HepG2 (cell line): ENCODE measurements at regions not wholly inside any gene's neighbourhood (a gene's known extent, or its start where the extent isn't known, plus 50 kb on each side); places are given as distances from the start of the nearest gene placed in this dataset.

Experiments used
- ATAC-seq: fragments of 200-7000 bp; cut with Tn5 transposase; 3 replicates; pipeline ENCODE4 v1.9.1; 2020; ENCODE audit warnings: mild to moderate bottlenecking, moderate library complexity
- BruUV-seq: library from RNA; stranded (reverse); fragments of 400-500 nt; replicated peaks from 2 replicates; lab custom pipeline; 2021; lab: Mats Ljungman, UMichigan
- CTCF ChIA-PET: fragments of 300-600 bp; formaldehyde crosslinking; extraction: SDS; loops from one replicate; lab custom pipeline; 2021; ENCODE audit warnings: low total read pairs, inconsistent platforms, low intra/inter-chr PET ratio; lab: Yijun Ruan, JAX
- POLR2A ChIA-PET: fragments of 350-600 bp; sonication (Branson Sonifier 250); formaldehyde crosslinking; loops from one replicate; lab custom pipeline; 2020; ENCODE audit warnings: antibody characterized with exemption, inconsistent platforms; lab: Yijun Ruan, JAX
- DNase-seq: peaks from one replicate; pipeline ENCODE4 v3.0.0-alpha.2; 2015; ENCODE audit warnings: low spot score
- FAIRE-seq: peaks from 3 replicates; lab custom pipeline; 2011; peaks lifted over from hg19 to GRCh38; lab: Jason Lieb, UNC
- H2AFZ ChIP-seq: one replicate; pipeline ENCODE4 v1.6.1; 2011; ENCODE audit warnings: low read length, inconsistent platforms
- H3K27ac ChIP-seq: fragments of 300-600 bp; 3 replicates; pipeline ENCODE4 v1.8.0; 2011; ENCODE audit warnings: mixed run types, mild to moderate bottlenecking, mixed read lengths, low read length, inconsistent platforms; ENCODE audit not compliant: insufficient read depth; ENCODE audit errors: extremely low read length
- H3K27me3 ChIP-seq, 2 experiments: fragments of 200-600 bp in 1 of 2; 2 replicates in 1 of 2; 3 replicates in 1 of 2; pipeline versions ENCODE4 v1.6.0 to v1.8.0; 2011; ENCODE audit warnings: low read length in 2 of 2, mild to moderate bottlenecking in 2 of 2, moderate library complexity in 2 of 2, inconsistent platforms in 1 of 2; ENCODE audit not compliant: insufficient read depth in 2 of 2, control insufficient read depth in 1 of 2
- H3K36me3 ChIP-seq, 2 experiments: fragments of 200-600 bp in 1 of 2; replicated peaks in 1 of 2; 2 replicates in 1 of 2; 3 replicates in 1 of 2; pipeline versions ENCODE4 v1.5.1 to v1.8.0; 2011; ENCODE audit warnings: low read length in 2 of 2, inconsistent platforms in 1 of 2; ENCODE audit not compliant: insufficient read depth in 2 of 2, control insufficient read depth in 1 of 2
- H3K4me1 ChIP-seq: 2 replicates; pipeline ENCODE4 v1.5.1; 2012; ENCODE audit warnings: low read length, inconsistent platforms; ENCODE audit not compliant: insufficient read depth
- H3K4me2 ChIP-seq: 2 replicates; pipeline ENCODE4 v1.6.0; 2011; ENCODE audit warnings: low read depth, low read length, inconsistent platforms
- H3K4me3 ChIP-seq, 3 experiments: fragments of 200-600 bp in 1 of 3; sonication (generic), shearing (Covaris generic) in 1 of 3; replicated peaks in 1 of 3; 2 replicates each; pipeline ENCODE4 v1.5.1; 2011 to 2016; ENCODE audit warnings: low read length in 3 of 3, inconsistent platforms in 2 of 3, low read depth in 2 of 3, mild to moderate bottlenecking in 2 of 3, control low read depth in 1 of 3, mixed read lengths in 1 of 3; ENCODE audit not compliant: insufficient read depth in 1 of 3
- H3K79me2 ChIP-seq: one replicate; pipeline ENCODE4 v1.6.1; 2011; ENCODE audit warnings: low read length, inconsistent platforms; ENCODE audit not compliant: insufficient read depth
- H3K9ac ChIP-seq: 2 replicates; pipeline ENCODE4 v1.6.0; 2011; ENCODE audit warnings: mild to moderate bottlenecking, low read depth, low read length, inconsistent platforms; ENCODE audit not compliant: insufficient read depth
- H3K9me3 ChIP-seq: 2 replicates; pipeline ENCODE4 v1.5.1; 2012; ENCODE audit warnings: mild to moderate bottlenecking, low read length
- H4K20me1 ChIP-seq: 2 replicates; pipeline ENCODE4 v1.6.0; 2011; ENCODE audit warnings: inconsistent platforms, mild to moderate bottlenecking, low read length, moderate library complexity; ENCODE audit not compliant: insufficient read depth
- HDAC1 ChIP-seq: sonication (generic); formaldehyde crosslinking; IDR thresholded peaks from 2 replicates; pipeline ENCODE4 v1.5.1; 2020; ENCODE audit warnings: mild to moderate bottlenecking, missing genetic modification reagents
- SOX6 ChIP-seq, 2 experiments: fragments of 450-650 bp in 1 of 2; sonication (generic) in 1 of 2; formaldehyde crosslinking in 1 of 2; IDR thresholded peaks; 2 replicates each; pipeline versions ENCODE4 v1.4.0 to v1.6.1; 2017 to 2020; ENCODE audit warnings: antibody characterized with exemption in 1 of 2, mild to moderate bottlenecking in 1 of 2, missing genetic modification reagents in 1 of 2
- SP2 ChIP-seq: sonication (generic); formaldehyde crosslinking; IDR thresholded peaks from 2 replicates; pipeline ENCODE4 v1.5.1; 2020; ENCODE audit warnings: mild to moderate bottlenecking, missing genetic modification reagents
- ZNF136 ChIP-seq: sonication (generic); formaldehyde crosslinking; IDR thresholded peaks from 2 replicates; pipeline ENCODE4 v1.8.1; 2022; ENCODE audit warnings: low read depth, mild to moderate bottlenecking, moderate library complexity, missing genetic modification reagents
- ZNF430 ChIP-seq: sonication (generic); formaldehyde crosslinking; IDR thresholded peaks from 2 replicates; pipeline ENCODE4 v1.9.0; 2021; ENCODE audit warnings: mild to moderate bottlenecking, missing genetic modification reagents
- ZNF678 ChIP-seq: sonication (generic); formaldehyde crosslinking; IDR thresholded peaks from 2 replicates; pipeline ENCODE4 v1.4.0; 2020; ENCODE audit warnings: mild to moderate bottlenecking, missing genetic modification reagents
- ZNF737 ChIP-seq: sonication (generic); formaldehyde crosslinking; IDR thresholded peaks from 2 replicates; pipeline ENCODE4 v1.5.0; 2020; ENCODE audit warnings: missing genetic modification reagents, mild to moderate bottlenecking, borderline replicate concordance
- ZNF768 ChIP-seq: sonication (generic); formaldehyde crosslinking; IDR thresholded peaks from 2 replicates; pipeline ENCODE4 v1.4.0; 2020; ENCODE audit warnings: missing genetic modification reagents
- ZNF841 ChIP-seq: sonication (generic); formaldehyde crosslinking; IDR thresholded peaks from 2 replicates; pipeline ENCODE4 v1.8.1; 2023; ENCODE audit warnings: missing genetic modification reagents, borderline replicate concordance
- WGBS: methylation state at CpG from one replicate; pipeline ENCODE4 v1.1.6; 2017; ENCODE audit warnings: low lambda C conversion rate; 5-methylcytosine and 5-hydroxymethylcytosine counted together
- in situ Hi-C: cut with HindIII; loops from 2 replicates; pipeline ENCODE4 v1.10.0; 2017; ENCODE audit warnings: low pct_unique_long_range_greater_than_20kb; ENCODE audit not compliant: extremely low pct_ligation_motif_present
- intact Hi-C: fragments of 100-400 bp; cut with micrococcal nuclease; formaldehyde crosslinking; loops from one replicate; pipeline ENCODE4 v1.10.0; 2022; ENCODE audit not compliant: unreplicated experiment
- TF ChIP-seq, protein P1 (sequence below): IDR thresholded peaks from 2 replicates; pipeline ENCODE4 v1.4.0; 2020; ENCODE audit warnings: mild to moderate bottlenecking, missing genetic modification reagents
- TF ChIP-seq, protein P2 (sequence below): sonication (generic); formaldehyde crosslinking; IDR thresholded peaks from 2 replicates; pipeline ENCODE4 v1.5.1; 2020; ENCODE audit warnings: mild to moderate bottlenecking, missing genetic modification reagents

DNA sequence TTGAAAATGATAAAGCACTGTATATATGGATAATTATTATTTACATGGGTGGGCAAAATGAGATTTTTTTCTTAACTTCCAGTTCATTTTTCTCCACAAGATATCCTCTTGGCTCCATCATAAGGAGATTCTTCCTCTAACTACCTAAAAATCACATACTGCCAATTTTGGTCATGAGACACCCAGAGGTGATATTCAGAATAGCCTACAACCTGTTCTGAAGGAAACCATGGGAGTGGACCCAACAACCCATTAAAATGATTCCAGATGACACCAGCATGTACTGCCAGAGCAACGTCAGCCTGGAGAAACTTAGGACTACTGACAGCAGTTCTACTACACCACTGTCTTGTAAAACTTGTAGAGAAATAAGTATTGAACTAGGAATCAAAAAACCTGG is 136.3 kb upstream of the TMPO start:
- in situ Hi-C loops: loop anchor here (25.0 kb wide), 2 partner anchors 1242 to 1392 kb away; no protein-coding TSS in a partner anchor
- CTCF ChIA-PET: no interaction called here

DNA sequence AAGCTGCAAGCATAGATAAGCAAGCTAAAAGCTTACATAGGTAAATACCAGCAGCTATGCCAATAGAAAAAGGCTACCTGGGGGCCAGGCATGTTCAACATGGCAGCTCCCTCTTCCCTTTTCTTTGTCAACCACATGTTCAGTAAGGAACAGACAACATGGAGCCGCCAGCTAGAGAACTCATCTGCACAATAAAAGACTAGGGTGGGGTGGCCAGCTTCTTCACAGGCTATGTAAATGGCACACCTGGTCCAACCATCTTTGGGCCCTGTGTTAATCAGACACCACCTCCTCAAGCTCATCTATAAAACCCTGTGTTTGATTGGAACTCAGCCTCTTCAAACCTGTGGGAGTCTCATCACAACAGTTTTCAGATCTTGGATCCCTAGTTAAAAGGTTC is 129.7 kb upstream of the TMPO start:
- Histone ChIP-seq H3K4me1 (no peaks in the 10 kb centered on the region), H3K79me2 (no peaks in the 10 kb centered on the region), H3K9me3 (no peaks in the 10 kb centered on the region), H3K4me3 (no peak overlapping the region), H3K36me3 (no peaks in the 10 kb centered on the region), H3K9ac (no peak overlapping the region), H3K4me2 (no peak overlapping the region), H2AFZ (no peak overlapping the region), H3K27me3 (peaks cover 0 to 10% of the 10 kb centered on the region in 2 experiments; a peak in 2 of 5 replicates), H3K27ac (no peak overlapping the region), H4K20me1 (no peaks in the 10 kb centered on the region)
- DNase-seq (no peak), FAIRE-seq (no peak), ATAC-seq (no peak)
- POLR2A ChIA-PET: no interaction called here
- CTCF ChIA-PET: no interaction called here
- no TSS peak for BruUV-seq
- intact Hi-C loops (no loop called here), in situ Hi-C loops (loop anchor here (25.0 kb wide), 2 partner anchors 1248 to 1398 kb away; no protein-coding TSS in a partner anchor)
- no CpG with 5 or more reads among the region's 1 CpG for WGBS
- TF ChIP-seq, protein P1, sequence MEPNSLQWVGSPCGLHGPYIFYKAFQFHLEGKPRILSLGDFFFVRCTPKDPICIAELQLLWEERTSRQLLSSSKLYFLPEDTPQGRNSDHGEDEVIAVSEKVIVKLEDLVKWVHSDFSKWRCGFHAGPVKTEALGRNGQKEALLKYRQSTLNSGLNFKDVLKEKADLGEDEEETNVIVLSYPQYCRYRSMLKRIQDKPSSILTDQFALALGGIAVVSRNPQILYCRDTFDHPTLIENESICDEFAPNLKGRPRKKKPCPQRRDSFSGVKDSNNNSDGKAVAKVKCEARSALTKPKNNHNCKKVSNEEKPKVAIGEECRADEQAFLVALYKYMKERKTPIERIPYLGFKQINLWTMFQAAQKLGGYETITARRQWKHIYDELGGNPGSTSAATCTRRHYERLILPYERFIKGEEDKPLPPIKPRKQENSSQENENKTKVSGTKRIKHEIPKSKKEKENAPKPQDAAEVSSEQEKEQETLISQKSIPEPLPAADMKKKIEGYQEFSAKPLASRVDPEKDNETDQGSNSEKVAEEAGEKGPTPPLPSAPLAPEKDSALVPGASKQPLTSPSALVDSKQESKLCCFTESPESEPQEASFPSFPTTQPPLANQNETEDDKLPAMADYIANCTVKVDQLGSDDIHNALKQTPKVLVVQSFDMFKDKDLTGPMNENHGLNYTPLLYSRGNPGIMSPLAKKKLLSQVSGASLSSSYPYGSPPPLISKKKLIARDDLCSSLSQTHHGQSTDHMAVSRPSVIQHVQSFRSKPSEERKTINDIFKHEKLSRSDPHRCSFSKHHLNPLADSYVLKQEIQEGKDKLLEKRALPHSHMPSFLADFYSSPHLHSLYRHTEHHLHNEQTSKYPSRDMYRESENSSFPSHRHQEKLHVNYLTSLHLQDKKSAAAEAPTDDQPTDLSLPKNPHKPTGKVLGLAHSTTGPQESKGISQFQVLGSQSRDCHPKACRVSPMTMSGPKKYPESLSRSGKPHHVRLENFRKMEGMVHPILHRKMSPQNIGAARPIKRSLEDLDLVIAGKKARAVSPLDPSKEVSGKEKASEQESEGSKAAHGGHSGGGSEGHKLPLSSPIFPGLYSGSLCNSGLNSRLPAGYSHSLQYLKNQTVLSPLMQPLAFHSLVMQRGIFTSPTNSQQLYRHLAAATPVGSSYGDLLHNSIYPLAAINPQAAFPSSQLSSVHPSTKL (CRISPR knock-in tag): no peak
- TF ChIP-seq ZNF678 (CRISPR knock-in tag) (no peak), ZNF768 (no peak), SP2 (CRISPR knock-in tag) (no peak), SOX6 (IDR thresholded peaks at IDR 0.05) (no peak), SOX6 (CRISPR knock-in tag; IDR thresholded peaks at IDR 0.05) (no peak), ZNF841 (CRISPR knock-in tag) (no peak), ZNF430 (CRISPR knock-in tag) (no peak), ZNF136 (CRISPR knock-in tag) (no peak), HDAC1 (no peak)

More for the DNA sequence above, 136.3 kb upstream of the TMPO start:
- no peak overlapping the region for H3K27ac ChIP-seq
- no peak overlapping the region for H3K4me2 ChIP-seq
- WGBS: 0% methylated on average over 1 of the region's 1 CpG
- POLR2A ChIA-PET: no interaction called here
- no peak for DNase-seq
- H2AFZ ChIP-seq: no peak overlapping the region
- no peaks in the 10 kb centered on the region for H3K79me2 ChIP-seq
- H3K9ac ChIP-seq: no peak overlapping the region
- TF ChIP-seq ZNF737 (CRISPR knock-in tag): no peak
- TF ChIP-seq, protein P2, sequence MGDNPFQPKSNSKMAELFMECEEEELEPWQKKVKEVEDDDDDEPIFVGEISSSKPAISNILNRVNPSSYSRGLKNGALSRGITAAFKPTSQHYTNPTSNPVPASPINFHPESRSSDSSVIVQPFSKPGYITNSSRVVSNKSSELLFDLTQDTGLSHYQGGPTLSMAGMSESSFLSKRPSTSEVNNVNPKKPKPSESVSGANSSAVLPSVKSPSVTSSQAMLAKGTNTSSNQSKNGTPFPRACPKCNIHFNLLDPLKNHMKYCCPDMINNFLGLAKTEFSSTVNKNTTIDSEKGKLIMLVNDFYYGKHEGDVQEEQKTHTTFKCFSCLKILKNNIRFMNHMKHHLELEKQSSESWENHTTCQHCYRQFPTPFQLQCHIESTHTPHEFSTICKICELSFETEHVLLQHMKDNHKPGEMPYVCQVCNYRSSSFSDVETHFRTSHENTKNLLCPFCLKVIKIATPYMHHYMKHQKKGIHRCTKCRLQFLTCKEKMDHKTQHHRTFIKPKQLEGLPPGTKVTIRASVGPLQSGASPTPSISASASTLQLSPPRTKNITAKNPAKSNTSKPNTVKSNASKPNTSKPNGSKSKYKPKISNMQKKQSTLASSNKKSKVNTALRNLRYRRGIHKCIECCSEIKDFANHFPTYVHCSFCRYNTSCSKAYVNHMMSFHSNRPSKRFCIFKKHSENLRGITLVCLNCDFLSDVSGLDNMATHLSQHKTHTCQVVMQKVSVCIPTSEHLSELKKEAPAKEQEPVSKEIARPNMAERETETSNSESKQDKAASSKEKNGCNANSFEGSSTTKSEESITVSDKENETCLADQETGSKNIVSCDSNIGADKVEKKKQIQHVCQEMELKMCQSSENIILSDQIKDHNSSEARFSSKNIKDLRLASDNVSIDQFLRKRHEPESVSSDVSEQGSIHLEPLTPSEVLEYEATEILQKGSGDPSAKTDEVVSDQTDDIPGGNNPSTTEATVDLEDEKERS (CRISPR knock-in tag): no peak
- no peaks in the 10 kb centered on the region; a peak in 1 of 5 replicates for H3K27me3 ChIP-seq
- H4K20me1 ChIP-seq: no peaks in the 10 kb centered on the region
- intact Hi-C loops: loop anchor here (10.0 kb wide), 1 partner anchor 374 kb away; no protein-coding TSS in a partner anchor
- no peaks in the 10 kb centered on the region for H3K9me3 ChIP-seq
- no peaks in the 10 kb centered on the region for H3K4me1 ChIP-seq
- no peak overlapping the region for H3K4me3 ChIP-seq
- H3K36me3 ChIP-seq: no peaks in the 10 kb centered on the region
- no peak for ATAC-seq
- no TSS peak for BruUV-seq
- FAIRE-seq: no peak
